ENCODE measurements at regions not wholly inside any gene's neighbourhood (a gene's known extent, or its start where the extent isn't known, plus 50 kb on each side); places are given as distances from the start of the nearest gene placed in this dataset.
A peak's percentile ranks its signal among the peaks of the same experiment; 100 is the strongest.

DNA sequence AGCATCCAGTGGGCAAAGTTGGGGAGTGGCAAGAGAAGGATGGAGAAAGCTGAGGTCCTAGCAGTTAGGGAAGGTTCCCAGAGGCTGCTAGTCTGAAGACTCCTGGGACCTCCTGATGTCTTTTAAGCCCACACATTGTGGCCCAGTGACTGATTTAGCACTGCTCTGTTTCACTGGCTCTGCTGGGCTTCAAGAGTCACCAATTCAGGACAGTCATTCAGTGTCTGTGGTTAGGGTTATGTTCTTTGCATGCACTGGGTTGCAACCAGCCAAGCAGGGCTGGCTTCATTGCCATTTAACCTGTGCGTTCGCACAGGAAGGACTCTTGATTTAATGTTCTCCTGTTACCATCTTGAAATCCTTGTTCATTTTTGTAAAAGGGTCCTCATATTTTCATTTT, 199.2 kb downstream of the ICOS start:
- no peaks in the 10 kb centered on the region for H3K9me3 Mint-ChIP-seq

DNA sequence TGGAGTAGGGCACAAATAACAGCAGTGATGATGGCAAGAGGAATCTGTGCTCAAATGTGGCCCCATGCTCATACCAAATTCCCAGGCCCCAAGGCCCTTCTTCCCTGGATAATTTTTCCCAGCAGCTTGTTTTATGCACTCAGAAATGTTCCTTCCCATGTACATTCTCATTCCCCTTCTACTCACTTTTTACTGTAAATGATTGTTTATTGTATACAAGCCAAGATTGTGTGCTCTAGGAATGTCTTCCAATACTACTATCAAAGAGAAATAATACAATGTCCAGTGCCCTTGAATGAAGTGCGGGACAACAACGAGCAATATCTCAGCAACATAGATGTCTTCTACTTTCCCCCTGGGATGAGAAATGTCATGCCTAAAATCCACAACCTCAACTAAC, 201.6 kb downstream of the ICOS start:
- no peak overlapping the region for H3K27ac ChIP-seq (ENCODE audit: low read length)
- ChIA-PET POLR2A (no interaction called here), CTCF (no interaction called here)
- ATAC-seq (replicated peaks in 1 of 4) (no peak), DNase-seq (no peak)
- WGBS (ENCODE audit: insufficient coverage), result no CpG with 5 or more reads among the region's 2 CpGs
- H3K9me3 ChIP-seq, result no peaks in the 10 kb centered on the region
- peaks cover 2 to 6% of the 10 kb centered on the region in 2 donors for H3K27me3 Mint-ChIP-seq
- no peaks in the 10 kb centered on the region for H3K4me1 ChIP-seq (ENCODE audit: control insufficient read depth in 1 of 2, extremely low read depth in 1 of 2, insufficient read depth in 2 of 2, low read length in 2 of 2)
- H3K36me3 ChIP-seq (ENCODE audit: control insufficient read depth in 2 of 2, extremely low read depth in 1 of 2, insufficient read depth in 1 of 2, low read length in 1 of 2), result no peaks in the 10 kb centered on the region
- H3K4me3 ChIP-seq (ENCODE audit: control insufficient read depth in 1 of 2, extremely low read depth in 1 of 2, low read length in 1 of 2), result no peak overlapping the region
- H3K4me3 Mint-ChIP-seq, result no peak overlapping the region
- H3K27me3 ChIP-seq (replicated peaks in 1 of 2; ENCODE audit: control insufficient read depth in 2 of 2, extremely low read depth in 1 of 2, insufficient read depth in 2 of 2, low read length in 1 of 2), result no peaks in the 10 kb centered on the region
- no peak overlapping the region for H3K27ac Mint-ChIP-seq
- H3K36me3 Mint-ChIP-seq, result no peaks in the 10 kb centered on the region
- H3K4me1 Mint-ChIP-seq, result no peaks in the 10 kb centered on the region
- no peaks in the 10 kb centered on the region for H3K9me3 Mint-ChIP-seq

More for the DNA sequence above, 199.2 kb downstream of the ICOS start:
- ChIA-PET POLR2A (no interaction called here), CTCF (interaction anchor here in 1 of 2 donors (1.7 kb wide), 1 partner anchor 10 kb away, joined by 7 read pairs; no protein-coding TSS in a partner anchor)
- no peaks in the 10 kb centered on the region for H3K36me3 ChIP-seq (ENCODE audit: control insufficient read depth in 2 of 2, extremely low read depth in 1 of 2, insufficient read depth in 1 of 2, low read length in 1 of 2)
- no peak overlapping the region for H3K27ac ChIP-seq (ENCODE audit: low read length)
- H3K4me1 ChIP-seq (ENCODE audit: control insufficient read depth in 1 of 2, extremely low read depth in 1 of 2, insufficient read depth in 2 of 2, low read length in 2 of 2), result no peaks in the 10 kb centered on the region
- ATAC-seq (replicated peaks in 1 of 4) (no peak), DNase-seq (no peak)
- H3K27me3 Mint-ChIP-seq, result peaks cover 2 to 6% of the 10 kb centered on the region in 2 donors
- H3K27ac Mint-ChIP-seq, result no peak overlapping the region
- H3K27me3 ChIP-seq (replicated peaks in 1 of 2; ENCODE audit: control insufficient read depth in 2 of 2, extremely low read depth in 1 of 2, insufficient read depth in 2 of 2, low read length in 1 of 2), result no peaks in the 10 kb centered on the region
- no peak overlapping the region for H3K4me3 Mint-ChIP-seq
- no peaks in the 10 kb centered on the region for H3K36me3 Mint-ChIP-seq
- no peaks in the 10 kb centered on the region for H3K9me3 ChIP-seq
- no peaks in the 10 kb centered on the region for H3K4me1 Mint-ChIP-seq
- 93% methylated on average over 2 of the region's 2 CpGs for WGBS (ENCODE audit: insufficient coverage)
- H3K4me3 ChIP-seq (ENCODE audit: control insufficient read depth in 1 of 2, extremely low read depth in 1 of 2, low read length in 1 of 2), result no peak overlapping the region

DNA sequence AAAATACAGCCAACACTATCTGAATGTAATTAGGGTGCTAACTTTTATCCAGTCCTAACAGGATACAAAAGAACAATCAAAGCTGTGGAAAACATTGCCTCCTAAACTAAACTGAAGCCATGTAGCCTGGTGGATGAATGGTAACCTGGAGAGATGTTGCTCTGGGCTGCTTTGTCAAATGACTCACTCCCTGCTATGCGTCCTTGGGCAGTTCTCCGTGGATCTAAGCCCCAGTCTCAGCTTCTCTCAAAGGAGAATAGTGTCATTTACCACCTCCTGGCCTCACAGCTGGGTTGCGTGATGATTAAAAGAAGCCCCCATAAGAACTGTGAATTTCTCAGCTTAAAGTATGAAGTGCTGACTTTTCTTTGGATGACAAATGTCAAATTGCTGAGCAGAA, 203.7 kb downstream of the ICOS start:
- no peak overlapping the region for H3K4me3 ChIP-seq (ENCODE audit: control insufficient read depth in 1 of 2, extremely low read depth in 1 of 2, low read length in 1 of 2)
- 100% methylated on average over 1 of the region's 3 CpGs for WGBS (ENCODE audit: insufficient coverage)
- no peak overlapping the region for H3K27ac ChIP-seq (ENCODE audit: low read length)
- no peaks in the 10 kb centered on the region for H3K9me3 ChIP-seq
- peaks cover 1 to 3% (median 2%) of the 10 kb centered on the region in 3 donors for H3K4me1 Mint-ChIP-seq
- no peaks in the 10 kb centered on the region for H3K4me1 ChIP-seq (ENCODE audit: control insufficient read depth in 1 of 2, extremely low read depth in 1 of 2, insufficient read depth in 2 of 2, low read length in 2 of 2)
- H3K27me3 ChIP-seq (replicated peaks in 1 of 2; ENCODE audit: control insufficient read depth in 2 of 2, extremely low read depth in 1 of 2, insufficient read depth in 2 of 2, low read length in 1 of 2), result no peaks in the 10 kb centered on the region
- POLR2A ChIA-PET, result no interaction called here
- H3K27me3 Mint-ChIP-seq, result peaks cover 6 to 7% of the 10 kb centered on the region in 2 donors
- no peak overlapping the region for H3K27ac Mint-ChIP-seq
- no peaks in the 10 kb centered on the region for H3K36me3 Mint-ChIP-seq
- no peaks in the 10 kb centered on the region for H3K36me3 ChIP-seq (ENCODE audit: control insufficient read depth in 2 of 2, extremely low read depth in 1 of 2, insufficient read depth in 1 of 2, low read length in 1 of 2)
- CTCF ChIA-PET, result interaction anchor here (0.9 to 2.9 kb wide), 4 partner anchors 16 to 1541 kb away, joined by 3 to 9 read pairs (median 3); no protein-coding TSS in a partner anchor
- H3K4me3 Mint-ChIP-seq, result no peak overlapping the region
- DNase-seq (no peak), ATAC-seq (replicated peaks in 1 of 4) (no peak)
- H3K9me3 Mint-ChIP-seq, result no peaks in the 10 kb centered on the region

DNA sequence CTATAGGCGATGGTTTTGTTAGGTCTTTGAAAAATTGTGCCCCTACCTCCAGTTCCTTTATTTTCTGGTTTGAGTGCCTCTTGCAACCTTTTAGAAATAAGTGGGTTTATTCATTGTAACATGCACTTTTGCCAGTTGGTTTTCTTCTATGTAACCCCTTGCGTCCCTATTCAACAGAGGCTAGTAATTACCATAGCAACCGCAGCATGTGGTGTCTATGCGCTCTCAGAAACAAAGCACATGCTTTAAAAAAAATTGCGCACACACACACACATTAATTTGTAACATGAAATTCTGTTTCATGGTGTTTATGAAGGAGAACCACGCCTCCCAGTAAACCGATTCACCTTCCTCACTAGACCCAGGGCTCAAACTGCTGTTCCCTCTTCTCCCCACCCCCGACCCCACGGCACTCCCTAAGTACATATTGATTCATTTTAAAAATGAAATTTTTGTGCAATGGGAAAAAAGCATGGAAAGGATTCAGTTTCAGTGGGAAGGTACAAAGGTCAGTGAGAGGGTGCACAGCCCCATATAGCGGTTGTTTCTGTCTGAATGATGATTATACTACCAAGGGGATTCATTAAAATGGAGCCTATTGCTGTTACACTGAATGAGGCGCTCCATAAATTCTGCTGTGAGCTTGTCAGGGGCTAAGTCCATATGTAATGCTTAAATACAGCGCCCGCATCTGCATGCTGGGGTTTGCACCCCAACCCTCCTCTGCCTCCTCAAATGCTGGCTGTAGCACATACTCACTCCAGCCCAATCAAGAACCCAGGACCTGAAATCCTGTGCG, 206.9 kb downstream of the ICOS start:
- Histone ChIP-seq H3K9me3 (no peaks in the 10 kb centered on the region), H3K4me1 (ENCODE audit: control insufficient read depth in 1 of 2, extremely low read depth in 1 of 2, insufficient read depth in 2 of 2, low read length in 2 of 2) (peaks cover 0 to 3% of the 10 kb centered on the region in 2 experiments), H3K27me3 (replicated peaks in 1 of 2; ENCODE audit: control insufficient read depth in 2 of 2, extremely low read depth in 1 of 2, insufficient read depth in 2 of 2, low read length in 1 of 2) (no peaks in the 10 kb centered on the region), H3K27ac (ENCODE audit: low read length) (no peak overlapping the region), H3K4me3 (ENCODE audit: control insufficient read depth in 1 of 2, extremely low read depth in 1 of 2, low read length in 1 of 2) (no peak overlapping the region), H3K36me3 (ENCODE audit: control insufficient read depth in 2 of 2, extremely low read depth in 1 of 2, insufficient read depth in 1 of 2, low read length in 1 of 2) (no peaks in the 10 kb centered on the region)
- peaks cover 9 to 14% of the 10 kb centered on the region in 2 donors for H3K27me3 Mint-ChIP-seq
- CTCF ChIA-PET, result interaction anchor here (1.4 to 2.8 kb wide), 3 partner anchors 9 to 35 kb away, joined by 6 to 29 read pairs (median 21); no protein-coding TSS in a partner anchor
- no peak overlapping the region for H3K4me3 Mint-ChIP-seq
- DNase-seq, result no peak
- 80% methylated on average over 5 of the region's 14 CpGs for WGBS (ENCODE audit: insufficient coverage)
- POLR2A ChIA-PET, result no interaction called here
- no peak for ATAC-seq (replicated peaks in 1 of 4)
- H3K27ac Mint-ChIP-seq, result no peak overlapping the region
- no peaks in the 10 kb centered on the region for H3K9me3 Mint-ChIP-seq
- H3K4me1 Mint-ChIP-seq, result peaks cover 9 to 13% (median 10%) of the 10 kb centered on the region in 3 donors
- H3K36me3 Mint-ChIP-seq, result no peaks in the 10 kb centered on the region

DNA sequence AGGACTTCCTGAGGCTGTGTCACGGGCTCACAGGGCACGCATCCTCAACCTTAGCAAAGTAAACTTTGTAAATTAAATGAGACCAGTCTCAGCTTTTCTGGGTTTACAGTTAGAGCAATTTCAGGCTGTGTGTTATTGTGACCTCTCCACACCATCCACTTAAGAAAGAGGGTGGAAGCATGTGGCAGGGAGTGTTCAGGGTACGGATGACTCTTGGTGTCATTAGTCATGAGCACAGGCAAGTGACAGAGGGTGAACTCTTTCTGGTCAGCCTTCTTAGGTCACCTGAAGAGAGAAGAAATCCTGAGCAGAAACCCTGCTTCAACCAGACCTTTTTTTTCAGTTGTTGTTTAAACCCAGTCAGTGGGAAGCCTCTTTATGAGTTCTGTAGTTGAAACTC, 207.9 kb downstream of the ICOS start:
- Mint-ChIP-seq H3K27ac (no peak overlapping the region), H3K9me3 (no peaks in the 10 kb centered on the region), H3K4me1 (peaks cover 9 to 13% (median 10%) of the 10 kb centered on the region in 3 donors), H3K36me3 (no peaks in the 10 kb centered on the region), H3K27me3 (peaks cover 20 to 24% of the 10 kb centered on the region in 2 donors), H3K4me3 (no peak overlapping the region)
- WGBS (ENCODE audit: insufficient coverage), result no CpG with 5 or more reads among the region's 3 CpGs
- H3K4me3 ChIP-seq (ENCODE audit: control insufficient read depth in 1 of 2, extremely low read depth in 1 of 2, low read length in 1 of 2), result no peak overlapping the region
- H3K9me3 ChIP-seq, result no peaks in the 10 kb centered on the region
- H3K27me3 ChIP-seq (replicated peaks in 1 of 2; ENCODE audit: control insufficient read depth in 2 of 2, extremely low read depth in 1 of 2, insufficient read depth in 2 of 2, low read length in 1 of 2), result no peaks in the 10 kb centered on the region
- H3K4me1 ChIP-seq (ENCODE audit: control insufficient read depth in 1 of 2, extremely low read depth in 1 of 2, insufficient read depth in 2 of 2, low read length in 2 of 2), result peaks cover 0 to 3% of the 10 kb centered on the region in 2 experiments
- no peak for DNase-seq
- no peak overlapping the region for H3K27ac ChIP-seq (ENCODE audit: low read length)
- no peaks in the 10 kb centered on the region for H3K36me3 ChIP-seq (ENCODE audit: control insufficient read depth in 2 of 2, extremely low read depth in 1 of 2, insufficient read depth in 1 of 2, low read length in 1 of 2)
- ChIA-PET POLR2A (no interaction called here), CTCF (interaction anchor here (0.6 to 2.8 kb wide), 13 partner anchors 10 to 1782 kb away, joined by 3 to 29 read pairs (median 5); no protein-coding TSS in a partner anchor)
- no peak for ATAC-seq (replicated peaks in 1 of 4)

DNA sequence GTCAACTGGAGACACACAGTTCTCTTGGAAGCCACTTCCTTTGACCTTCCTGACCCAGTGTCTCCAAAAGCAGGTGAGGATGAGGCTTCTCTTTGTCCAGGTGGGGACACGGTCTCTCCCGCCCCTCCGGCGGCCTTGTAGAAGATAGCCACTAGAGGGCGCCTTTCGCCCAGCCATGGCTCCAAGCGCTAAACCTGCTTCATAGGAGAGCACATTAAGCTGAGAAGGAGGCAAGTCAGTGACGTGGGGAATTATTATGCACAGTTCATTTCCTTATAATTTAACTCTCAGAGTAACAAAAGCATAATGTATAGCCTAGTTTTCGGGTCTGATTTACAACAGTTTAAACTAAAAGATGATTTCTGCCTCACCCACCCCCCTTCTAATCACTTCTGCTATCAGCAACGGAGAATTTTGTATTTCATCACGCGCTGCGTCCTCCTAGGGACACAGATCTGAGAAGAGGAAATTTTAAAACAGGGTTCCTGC, 208.7 kb downstream of the ICOS start:
- H3K9me3 ChIP-seq, result no peaks in the 10 kb centered on the region
- H3K27ac ChIP-seq (ENCODE audit: low read length), result no peak overlapping the region
- ChIA-PET POLR2A (interaction anchor here in 1 of 2 donors (0.7 kb wide), 1 partner anchor 117 kb away, joined by 3 read pairs; no protein-coding TSS in a partner anchor), CTCF (interaction anchor here (0.5 to 2.8 kb wide), 27 partner anchors 8 to 1988 kb away, joined by 3 to 29 read pairs (median 5); no protein-coding TSS in a partner anchor)
- H3K9me3 Mint-ChIP-seq, result no peaks in the 10 kb centered on the region
- peak; percentile 93 to 99 (median 96) for ATAC-seq (replicated peaks in 1 of 4)
- 0% methylated on average over 2 of the region's 13 CpGs for WGBS (ENCODE audit: insufficient coverage)
- peak overlapping the region; percentile 66 to 85 (median 81) for H3K4me3 Mint-ChIP-seq
- peaks cover 9 to 13% (median 10%) of the 10 kb centered on the region in 3 donors for H3K4me1 Mint-ChIP-seq
- H3K4me3 ChIP-seq (ENCODE audit: control insufficient read depth in 1 of 2, extremely low read depth in 1 of 2, low read length in 1 of 2), result peak overlapping the region; percentile 42 to 48
- peak; percentile 41 to 85 (median 67) for DNase-seq
- H3K4me1 ChIP-seq (ENCODE audit: control insufficient read depth in 1 of 2, extremely low read depth in 1 of 2, insufficient read depth in 2 of 2, low read length in 2 of 2), result peaks cover 0 to 3% of the 10 kb centered on the region in 2 experiments
- no peaks in the 10 kb centered on the region for H3K36me3 ChIP-seq (ENCODE audit: control insufficient read depth in 2 of 2, extremely low read depth in 1 of 2, insufficient read depth in 1 of 2, low read length in 1 of 2)
- H3K27me3 Mint-ChIP-seq, result peaks cover 21 to 23% of the 10 kb centered on the region in 2 donors
- peak overlapping the region; percentile 36 to 62 for H3K27ac Mint-ChIP-seq
- peaks cover 0 to 1% of the 10 kb centered on the region in 2 experiments for H3K27me3 ChIP-seq (replicated peaks in 1 of 2; ENCODE audit: control insufficient read depth in 2 of 2, extremely low read depth in 1 of 2, insufficient read depth in 2 of 2, low read length in 1 of 2)
- H3K36me3 Mint-ChIP-seq, result no peaks in the 10 kb centered on the region

Measured in T-cell (primary cell).